Activated naive CD8-positive, alpha-beta T cell treated with anti-CD3 and anti-CD28 coated beads for 36 hours (primary cell): ENCODE measurements at regions not wholly inside any gene's neighbourhood (a gene's known extent, or its start where the extent isn't known, plus 50 kb on each side); places are given as distances from the start of the nearest gene placed in this dataset.

ENCODE experiments used
- DNase-seq: peaks from one replicate; pipeline ENCODE4 v3.0.0; 2021
- H3K27ac Mint-ChIP-seq: one replicate; pipeline ENCODE4 v1.8.0; 2022; ENCODE audit warnings: mild to moderate bottlenecking, moderate library complexity, mixed read lengths
- H3K27me3 Mint-ChIP-seq: one replicate; pipeline ENCODE4 v1.8.0; 2022; ENCODE audit warnings: mild to moderate bottlenecking, mixed read lengths
- H3K36me3 Mint-ChIP-seq: one replicate; pipeline ENCODE4 v1.8.0; 2021; ENCODE audit warnings: mild to moderate bottlenecking, mixed read lengths
- H3K4me1 Mint-ChIP-seq: one replicate; pipeline ENCODE4 v1.8.0; 2021; ENCODE audit warnings: mixed read lengths
- H3K4me3 Mint-ChIP-seq: one replicate; pipeline ENCODE4 v1.8.0; 2022; ENCODE audit warnings: mild to moderate bottlenecking, moderate library complexity, mixed read lengths
- H3K9me3 Mint-ChIP-seq: one replicate; pipeline ENCODE4 v1.8.0; 2022; ENCODE audit warnings: mixed read lengths

DNA sequence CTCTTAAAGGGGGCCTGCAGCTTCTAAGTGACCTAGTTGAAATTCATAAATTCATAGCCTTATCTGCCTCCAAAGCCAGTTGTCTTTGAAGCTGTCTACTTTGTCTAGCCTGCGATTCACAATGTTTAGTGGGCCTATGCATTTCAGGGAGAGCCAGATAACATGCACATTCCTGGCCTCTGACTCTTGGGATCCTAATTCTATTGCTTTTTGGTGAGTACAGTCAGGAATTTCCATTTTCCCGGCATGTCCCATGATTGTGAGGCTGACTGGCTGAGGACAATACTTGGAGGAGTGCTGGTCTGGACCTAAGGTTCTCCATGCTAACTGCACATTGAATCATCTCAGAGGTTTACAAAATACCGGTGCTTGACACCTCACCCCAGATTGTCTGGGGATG, 155.0 kb downstream of the MSL3 start:
- H3K36me3 Mint-ChIP-seq: no peaks in the 10 kb centered on the region
- no peaks in the 10 kb centered on the region for H3K4me1 Mint-ChIP-seq
- no peak for DNase-seq
- H3K27ac Mint-ChIP-seq: no peak overlapping the region
- H3K4me3 Mint-ChIP-seq: no peak overlapping the region
- peaks cover 4% of the 10 kb centered on the region for H3K27me3 Mint-ChIP-seq
- H3K9me3 Mint-ChIP-seq: no peaks in the 10 kb centered on the region

DNA sequence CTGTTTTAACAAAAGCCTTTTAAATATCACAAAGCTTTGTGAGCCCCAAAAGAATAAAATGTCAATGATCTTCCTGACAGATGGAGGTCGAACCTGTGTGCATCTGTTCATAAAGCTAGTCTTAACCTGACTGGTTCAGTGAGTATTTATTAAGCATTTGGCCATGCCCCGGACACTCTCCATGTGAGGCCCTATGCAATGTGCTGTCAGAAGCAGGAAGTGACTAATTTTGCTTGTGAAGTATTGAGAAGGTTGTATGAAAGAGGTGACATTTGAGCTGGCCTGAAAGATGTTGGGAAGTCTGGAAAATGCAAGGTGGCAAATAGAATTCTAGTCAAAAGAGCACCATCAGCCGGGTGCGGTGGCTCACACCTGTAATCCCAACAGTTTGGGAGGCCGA, 171.4 kb downstream of the MSL3 start:
- Mint-ChIP-seq H3K4me1 (no peaks in the 10 kb centered on the region), H3K4me3 (no peak overlapping the region), H3K9me3 (peaks cover 8% of the 10 kb centered on the region), H3K27me3 (no peaks in the 10 kb centered on the region), H3K36me3 (no peaks in the 10 kb centered on the region), H3K27ac (no peak overlapping the region)
- DNase-seq: no peak

DNA sequence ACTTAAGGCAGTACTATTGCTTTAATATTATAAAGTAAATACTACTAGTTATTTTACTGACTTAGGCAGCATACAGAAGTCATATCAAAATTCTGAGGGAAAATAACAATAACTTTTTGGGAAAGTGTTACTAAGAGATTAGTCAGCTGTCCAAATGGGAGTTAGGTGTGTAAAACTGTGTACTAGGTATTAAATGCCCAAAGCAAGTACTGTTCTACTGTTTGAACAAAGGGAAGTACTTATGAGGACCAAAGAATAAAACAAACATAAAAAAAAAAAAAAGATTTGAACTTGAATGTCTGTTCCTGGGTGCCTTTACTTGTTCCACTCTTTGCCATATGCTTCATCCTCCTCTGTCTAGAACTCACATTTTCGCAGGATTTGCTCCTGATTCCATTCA, 174.4 kb downstream of the MSL3 start:
- H3K4me3 Mint-ChIP-seq: no peak overlapping the region
- no peaks in the 10 kb centered on the region for H3K4me1 Mint-ChIP-seq
- H3K27me3 Mint-ChIP-seq: no peaks in the 10 kb centered on the region
- no peaks in the 10 kb centered on the region for H3K36me3 Mint-ChIP-seq
- peaks cover 6% of the 10 kb centered on the region for H3K9me3 Mint-ChIP-seq
- no peak overlapping the region for H3K27ac Mint-ChIP-seq
- DNase-seq: no peak

DNA sequence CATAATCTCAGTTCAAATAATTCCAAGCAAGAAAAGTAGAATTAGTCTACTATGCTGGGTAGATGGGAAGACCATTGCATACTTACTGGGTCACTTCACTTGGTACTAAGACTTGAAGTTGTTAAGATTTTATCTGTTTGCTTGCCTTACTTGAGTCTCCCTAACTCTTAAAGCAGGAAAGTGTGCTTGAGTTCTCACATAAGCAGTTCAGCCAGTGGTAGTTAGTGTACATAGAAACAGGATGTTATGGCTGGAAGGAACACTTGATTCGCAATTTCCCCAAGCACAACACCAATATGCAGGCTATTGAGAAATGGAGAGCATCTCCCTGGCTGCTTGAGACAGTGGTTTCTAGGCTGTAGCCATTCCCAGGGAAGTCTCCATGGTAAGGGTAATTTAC, 176.1 kb downstream of the MSL3 start:
- no peak for DNase-seq
- H3K9me3 Mint-ChIP-seq: no peaks in the 10 kb centered on the region
- no peaks in the 10 kb centered on the region for H3K36me3 Mint-ChIP-seq
- no peaks in the 10 kb centered on the region for H3K4me1 Mint-ChIP-seq
- no peaks in the 10 kb centered on the region for H3K27me3 Mint-ChIP-seq
- H3K27ac Mint-ChIP-seq: no peak overlapping the region
- H3K4me3 Mint-ChIP-seq: no peak overlapping the region

DNA sequence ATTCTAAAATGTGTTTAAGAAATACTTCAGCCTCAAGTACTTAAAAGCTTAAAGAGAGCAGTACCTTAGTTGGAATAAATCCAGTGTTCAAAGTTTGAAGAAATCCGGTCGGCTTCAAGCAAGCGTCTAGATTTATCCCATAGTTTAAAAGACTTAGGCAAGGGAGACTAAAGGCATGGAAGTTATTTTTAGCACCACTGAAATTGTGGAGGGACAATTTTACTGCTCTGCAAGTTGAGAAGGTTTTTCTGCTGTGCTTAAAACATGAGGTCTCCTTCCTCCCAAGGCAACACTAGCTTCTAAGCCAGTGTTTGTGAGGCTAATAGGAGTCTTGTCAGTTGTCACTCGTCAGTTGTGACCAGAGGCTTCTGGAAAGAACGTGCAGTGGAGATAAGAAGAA, 183.5 kb downstream of the MSL3 start:
- H3K27me3 Mint-ChIP-seq: peaks cover 7% of the 10 kb centered on the region
- H3K36me3 Mint-ChIP-seq: no peaks in the 10 kb centered on the region
- DNase-seq: no peak
- no peak overlapping the region for H3K27ac Mint-ChIP-seq
- no peaks in the 10 kb centered on the region for H3K9me3 Mint-ChIP-seq
- no peak overlapping the region for H3K4me3 Mint-ChIP-seq
- H3K4me1 Mint-ChIP-seq: no peaks in the 10 kb centered on the region

DNA sequence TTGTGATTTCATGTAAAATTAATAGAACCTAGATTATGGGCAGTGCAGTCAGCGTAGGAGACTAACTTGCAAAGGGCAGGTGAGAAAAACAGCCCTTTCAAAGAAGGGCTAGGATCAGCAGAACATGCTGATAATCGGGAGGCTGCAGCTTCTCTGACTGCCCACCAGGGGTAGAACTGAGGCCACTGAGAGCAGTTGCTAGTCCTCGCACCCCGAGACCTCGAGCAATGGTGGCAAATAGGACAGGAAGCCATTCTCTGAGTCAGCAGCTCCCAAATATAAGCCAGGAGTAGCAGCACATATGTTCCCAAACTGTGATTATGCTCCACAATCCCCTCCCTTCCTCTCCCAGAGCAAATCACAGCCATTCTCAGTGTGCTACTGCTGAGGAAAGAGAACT, 186.5 kb downstream of the MSL3 start:
- no peak overlapping the region for H3K4me3 Mint-ChIP-seq
- H3K9me3 Mint-ChIP-seq: no peaks in the 10 kb centered on the region
- no peaks in the 10 kb centered on the region for H3K36me3 Mint-ChIP-seq
- no peak overlapping the region for H3K27ac Mint-ChIP-seq
- DNase-seq: peak; percentile 1
- peaks cover 7% of the 10 kb centered on the region for H3K27me3 Mint-ChIP-seq
- no peaks in the 10 kb centered on the region for H3K4me1 Mint-ChIP-seq

DNA sequence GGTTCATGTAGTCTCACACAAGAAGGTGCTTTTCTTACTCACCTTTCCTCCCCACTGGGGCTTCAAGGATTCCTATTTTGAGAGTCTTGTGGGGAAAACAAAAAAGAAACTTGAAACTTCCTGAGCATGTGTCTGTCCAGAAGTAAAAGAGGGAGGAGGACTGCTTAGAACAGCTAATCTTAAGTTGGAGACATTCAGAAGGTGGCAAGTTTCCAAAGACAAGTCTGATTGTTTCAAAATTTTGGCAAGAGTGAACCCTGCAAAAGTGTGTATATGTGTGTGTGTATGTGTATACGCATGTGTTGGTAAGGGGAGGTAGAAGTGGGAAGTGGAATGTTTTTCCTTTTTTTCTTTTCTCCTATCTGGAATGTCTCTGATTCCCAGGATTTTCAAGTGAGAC, 189.0 kb upstream of the FRMPD4 start:
- no peak for DNase-seq
- Mint-ChIP-seq H3K4me1 (no peaks in the 10 kb centered on the region), H3K27me3 (peaks cover 3% of the 10 kb centered on the region), H3K36me3 (no peaks in the 10 kb centered on the region), H3K9me3 (no peaks in the 10 kb centered on the region), H3K4me3 (no peak overlapping the region), H3K27ac (no peak overlapping the region)

DNA sequence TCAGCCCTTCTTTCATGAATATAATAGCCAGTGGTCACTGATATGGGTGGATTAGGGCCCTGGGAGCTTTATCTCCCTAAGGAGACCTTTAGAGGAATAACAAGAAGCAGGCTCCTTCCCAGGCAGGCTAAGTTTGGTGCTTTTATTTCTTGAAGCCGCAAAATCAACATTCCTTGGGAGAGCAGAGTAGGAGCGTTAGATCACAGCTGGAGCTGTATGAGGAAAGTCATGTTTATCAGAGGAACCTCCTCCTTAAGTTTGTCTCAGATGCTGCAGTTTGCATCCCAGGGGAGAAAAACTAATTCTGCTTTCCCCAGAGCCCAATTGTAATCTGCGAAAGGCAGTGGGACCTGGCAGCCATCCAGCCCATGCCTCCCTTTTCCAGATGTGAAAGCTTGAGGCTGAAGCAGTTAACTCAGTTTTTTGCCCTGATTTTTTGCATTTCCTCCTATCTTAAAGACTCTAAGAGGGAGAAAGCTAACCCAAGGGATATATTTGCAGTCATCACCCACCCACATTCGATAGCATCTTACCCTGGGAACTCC, 186.0 kb upstream of the FRMPD4 start:
- H3K4me3 Mint-ChIP-seq: no peak overlapping the region
- H3K4me1 Mint-ChIP-seq: no peaks in the 10 kb centered on the region
- no peaks in the 10 kb centered on the region for H3K36me3 Mint-ChIP-seq
- H3K9me3 Mint-ChIP-seq: no peaks in the 10 kb centered on the region
- DNase-seq: no peak
- H3K27me3 Mint-ChIP-seq: no peaks in the 10 kb centered on the region
- H3K27ac Mint-ChIP-seq: no peak overlapping the region

DNA sequence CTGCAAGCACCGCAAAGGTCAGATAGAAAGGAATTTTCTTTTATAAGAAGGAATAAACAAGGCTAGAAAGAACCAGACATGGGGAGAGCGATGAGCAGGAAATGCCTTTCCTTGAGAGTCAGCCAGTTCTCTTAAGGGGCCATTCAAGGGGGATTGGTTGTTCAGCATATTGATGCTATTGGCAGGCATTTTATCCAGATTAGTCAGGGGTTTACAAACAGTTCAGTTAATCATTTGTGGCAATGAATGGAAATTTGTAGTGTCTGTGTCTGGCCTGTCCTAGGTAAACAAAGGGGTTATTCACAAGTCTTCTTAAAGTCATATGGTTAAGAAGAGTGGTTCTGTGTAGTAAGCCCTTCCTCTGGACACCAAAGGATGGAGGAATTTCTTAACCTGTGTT, 184.7 kb upstream of the FRMPD4 start:
- Mint-ChIP-seq H3K4me3 (no peak overlapping the region), H3K27ac (no peak overlapping the region), H3K27me3 (no peaks in the 10 kb centered on the region), H3K36me3 (no peaks in the 10 kb centered on the region), H3K9me3 (no peaks in the 10 kb centered on the region), H3K4me1 (no peaks in the 10 kb centered on the region)
- DNase-seq: no peak

DNA sequence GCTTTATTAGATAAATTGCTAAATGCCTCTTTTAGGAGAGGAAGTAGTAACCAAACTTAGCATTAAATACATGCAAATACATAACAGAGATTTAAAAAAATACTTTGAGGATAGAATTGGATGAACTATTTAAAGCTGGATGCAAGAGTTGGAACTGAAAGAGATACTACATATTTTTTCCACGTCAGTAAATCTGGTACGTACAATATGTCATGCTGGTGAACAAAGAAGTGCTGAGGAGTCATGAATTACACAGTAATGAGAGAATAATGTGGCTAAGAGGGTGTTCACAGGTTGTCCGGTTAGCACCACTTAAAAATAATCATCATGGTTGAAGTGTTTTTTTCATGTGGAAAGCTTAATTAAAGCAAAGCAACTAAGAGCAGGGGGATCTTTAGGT, 184.1 kb upstream of the FRMPD4 start:
- no peaks in the 10 kb centered on the region for H3K4me1 Mint-ChIP-seq
- H3K27ac Mint-ChIP-seq: no peak overlapping the region
- no peak for DNase-seq
- no peak overlapping the region for H3K4me3 Mint-ChIP-seq
- no peaks in the 10 kb centered on the region for H3K27me3 Mint-ChIP-seq
- H3K9me3 Mint-ChIP-seq: no peaks in the 10 kb centered on the region
- no peaks in the 10 kb centered on the region for H3K36me3 Mint-ChIP-seq

DNA sequence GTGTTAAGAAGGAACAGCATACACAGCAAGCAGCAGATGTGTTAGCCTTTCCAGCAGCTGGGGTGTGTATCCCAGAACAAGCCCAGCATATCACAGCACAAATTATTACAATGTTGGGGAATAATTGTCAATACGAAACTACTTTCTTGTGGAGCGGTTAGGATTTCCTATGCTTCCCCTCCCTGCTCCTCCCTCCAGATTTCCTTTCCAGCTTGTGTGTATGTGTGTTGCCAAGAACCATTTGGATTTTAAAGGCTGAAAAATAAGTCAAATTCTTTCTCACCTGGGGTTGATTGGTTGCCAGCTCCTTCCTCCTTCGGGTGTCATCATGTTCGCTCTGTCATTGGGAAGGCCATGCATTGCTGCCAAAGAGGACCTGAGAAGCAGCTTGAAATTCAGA, 178.2 kb upstream of the FRMPD4 start:
- Mint-ChIP-seq H3K4me1 (no peaks in the 10 kb centered on the region), H3K9me3 (no peaks in the 10 kb centered on the region), H3K4me3 (no peak overlapping the region), H3K36me3 (no peaks in the 10 kb centered on the region), H3K27me3 (peaks cover 3% of the 10 kb centered on the region), H3K27ac (no peak overlapping the region)
- DNase-seq: no peak

DNA sequence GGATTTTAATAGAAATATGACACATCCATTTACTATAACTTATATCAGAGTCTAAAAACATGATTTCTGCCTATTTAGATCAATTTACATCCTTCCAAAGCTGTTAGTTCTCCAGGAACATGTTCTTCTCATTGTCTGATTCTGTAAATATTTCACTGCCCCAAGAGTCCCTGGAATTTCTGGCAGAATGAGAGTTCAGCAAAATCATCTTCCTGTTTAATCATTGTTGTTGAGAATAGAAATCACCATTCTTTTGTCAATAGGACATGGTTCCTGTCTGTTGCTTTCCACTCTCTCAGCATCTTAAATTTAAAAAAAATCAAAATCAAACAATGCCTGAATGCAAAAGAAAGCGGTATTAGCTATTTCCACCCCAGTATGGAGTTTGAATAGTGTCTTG, 172.8 kb upstream of the FRMPD4 start:
- peaks cover 3% of the 10 kb centered on the region for H3K27me3 Mint-ChIP-seq

DNA sequence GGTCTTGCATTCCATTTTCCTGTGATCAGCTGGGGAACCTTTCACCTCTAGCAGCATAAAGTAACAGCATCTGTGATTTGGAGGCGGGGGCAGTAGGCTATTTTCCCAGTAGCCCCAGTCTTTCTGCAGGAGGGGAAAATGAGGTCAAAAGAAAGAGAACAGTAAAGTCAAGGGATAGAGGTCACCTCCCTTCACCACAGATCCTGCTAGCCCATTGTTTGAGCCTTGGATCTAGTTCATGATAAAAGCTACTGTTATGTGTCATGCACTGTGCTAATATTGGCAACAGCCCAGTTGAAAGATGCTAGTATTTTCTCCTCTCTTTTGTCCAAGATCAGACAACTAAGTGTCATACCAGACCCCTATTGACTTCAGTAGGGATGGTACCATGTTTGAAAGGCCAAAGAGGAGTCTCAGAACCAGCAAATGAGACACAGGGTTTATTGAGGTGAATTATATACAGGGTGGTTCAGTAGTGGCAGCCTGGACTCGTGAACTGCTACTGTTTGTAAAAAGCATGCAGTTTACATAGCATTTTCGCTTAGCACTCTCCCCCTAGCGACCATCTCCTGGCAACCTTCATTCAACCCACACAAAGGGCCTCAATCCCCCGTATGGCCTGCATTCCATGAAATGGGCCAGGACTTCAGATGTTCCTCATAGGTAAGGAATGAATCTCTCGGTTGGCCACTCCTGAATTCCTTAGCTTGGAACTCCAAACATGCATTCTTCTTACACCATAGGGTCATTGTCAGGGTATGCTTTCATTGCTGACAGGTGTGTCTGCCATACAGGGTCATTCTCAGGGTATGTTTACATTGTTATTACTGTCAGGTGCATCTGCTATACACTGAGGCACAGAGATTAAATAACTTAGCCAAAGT, 170.0 kb upstream of the FRMPD4 start:
- Mint-ChIP-seq H3K4me3 (no peak overlapping the region), H3K36me3 (no peaks in the 10 kb centered on the region), H3K27me3 (no peaks in the 10 kb centered on the region), H3K4me1 (no peaks in the 10 kb centered on the region), H3K27ac (no peak overlapping the region), H3K9me3 (no peaks in the 10 kb centered on the region)
- no peak for DNase-seq

More for the DNA sequence above, 172.8 kb upstream of the FRMPD4 start:
- H3K9me3 Mint-ChIP-seq: no peaks in the 10 kb centered on the region
- no peak overlapping the region for H3K4me3 Mint-ChIP-seq
- H3K4me1 Mint-ChIP-seq: no peaks in the 10 kb centered on the region
- DNase-seq: no peak
- no peak overlapping the region for H3K27ac Mint-ChIP-seq
- H3K36me3 Mint-ChIP-seq: no peaks in the 10 kb centered on the region

DNA sequence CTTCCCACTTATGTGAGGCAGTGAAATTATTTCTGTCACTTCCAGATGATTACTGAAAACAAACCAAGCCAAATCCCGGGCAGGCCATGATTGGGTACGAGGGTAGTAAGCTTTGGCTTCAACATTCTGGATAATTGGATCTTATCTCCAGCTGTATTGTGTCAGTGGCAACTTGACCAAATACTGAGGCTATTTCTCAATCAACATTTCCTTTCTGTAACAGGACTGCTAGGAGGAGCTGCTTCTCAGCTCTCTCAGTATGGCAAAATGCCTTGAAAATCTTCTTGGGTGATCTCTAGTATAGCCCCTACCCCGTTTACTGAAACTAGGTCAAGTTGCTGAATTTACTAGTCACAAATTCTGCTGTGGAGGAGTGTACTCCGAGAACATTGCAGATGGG, 169.3 kb upstream of the FRMPD4 start:
- Mint-ChIP-seq H3K36me3 (no peaks in the 10 kb centered on the region), H3K27me3 (no peaks in the 10 kb centered on the region), H3K4me1 (no peaks in the 10 kb centered on the region), H3K4me3 (no peak overlapping the region), H3K9me3 (no peaks in the 10 kb centered on the region), H3K27ac (no peak overlapping the region)
- no peak for DNase-seq

DNA sequence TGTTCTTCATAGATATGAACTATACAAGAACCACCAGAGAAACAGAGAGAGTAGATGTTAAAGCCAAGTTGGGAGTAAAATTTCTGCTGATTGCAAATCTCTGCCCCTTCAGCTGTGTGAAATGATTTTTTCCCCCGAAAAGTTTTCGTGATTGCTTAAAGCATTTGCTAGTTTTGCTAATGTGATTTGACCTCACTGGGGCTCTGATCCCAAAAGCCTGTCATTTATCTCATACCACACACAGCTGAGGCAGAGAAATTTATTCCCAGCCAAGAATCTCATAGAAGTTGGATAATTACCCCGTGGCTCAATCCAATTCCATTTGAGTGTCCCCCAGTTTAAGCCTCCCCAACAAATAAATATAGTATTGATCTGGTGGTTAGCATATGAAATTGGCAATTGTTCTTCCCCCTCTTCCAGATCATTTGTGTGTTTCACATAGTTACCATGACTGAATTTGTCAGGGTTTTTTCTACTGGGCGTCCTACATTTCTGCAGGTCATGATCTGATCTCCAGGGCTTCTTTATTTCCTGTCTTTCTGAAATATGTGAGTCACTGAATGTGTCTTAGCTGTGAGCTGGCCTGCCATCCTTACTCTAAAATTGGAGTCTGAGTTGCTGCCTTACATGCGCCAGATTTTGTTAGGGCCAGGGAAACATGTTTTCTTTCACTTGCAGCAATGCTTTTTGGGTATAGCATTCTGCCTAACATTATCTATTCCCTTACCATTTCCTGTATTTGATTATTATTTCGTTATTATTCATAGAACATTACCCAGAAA, 167.5 kb upstream of the FRMPD4 start:
- Mint-ChIP-seq H3K9me3 (no peaks in the 10 kb centered on the region), H3K27me3 (no peaks in the 10 kb centered on the region), H3K4me3 (no peak overlapping the region), H3K4me1 (no peaks in the 10 kb centered on the region), H3K36me3 (no peaks in the 10 kb centered on the region), H3K27ac (no peak overlapping the region)
- no peak for DNase-seq
